HG03159 (cell line): ENCODE measurements at regions not wholly inside any gene's neighbourhood (a gene's known extent, or its start where the extent isn't known, plus 50 kb on each side); places are given as distances from the start of the nearest gene placed in this dataset.
A peak's percentile ranks its signal among the peaks of the same experiment; 100 is the strongest.

Experiments
- ATAC-seq: cut with Tn5 transposase; IDR thresholded peaks from one replicate; pipeline ENCODE4 v1.9.1; 2021; ENCODE audit warnings: mild to moderate bottlenecking, moderate library complexity; ENCODE audit not compliant: unreplicated experiment

- no peak for ATAC-seq
These were observed 90.2 kb upstream of the PRSS58 start for GRCh38 chr7:142348100-142348499.

- ATAC-seq: no peak
These were observed 89.2 kb upstream of the PRSS58 start for GRCh38 chr7:142347091-142347490.

- no peak for ATAC-seq
These were observed 88.0 kb upstream of the PRSS58 start for GRCh38 chr7:142345811-142346210.

DNA sequence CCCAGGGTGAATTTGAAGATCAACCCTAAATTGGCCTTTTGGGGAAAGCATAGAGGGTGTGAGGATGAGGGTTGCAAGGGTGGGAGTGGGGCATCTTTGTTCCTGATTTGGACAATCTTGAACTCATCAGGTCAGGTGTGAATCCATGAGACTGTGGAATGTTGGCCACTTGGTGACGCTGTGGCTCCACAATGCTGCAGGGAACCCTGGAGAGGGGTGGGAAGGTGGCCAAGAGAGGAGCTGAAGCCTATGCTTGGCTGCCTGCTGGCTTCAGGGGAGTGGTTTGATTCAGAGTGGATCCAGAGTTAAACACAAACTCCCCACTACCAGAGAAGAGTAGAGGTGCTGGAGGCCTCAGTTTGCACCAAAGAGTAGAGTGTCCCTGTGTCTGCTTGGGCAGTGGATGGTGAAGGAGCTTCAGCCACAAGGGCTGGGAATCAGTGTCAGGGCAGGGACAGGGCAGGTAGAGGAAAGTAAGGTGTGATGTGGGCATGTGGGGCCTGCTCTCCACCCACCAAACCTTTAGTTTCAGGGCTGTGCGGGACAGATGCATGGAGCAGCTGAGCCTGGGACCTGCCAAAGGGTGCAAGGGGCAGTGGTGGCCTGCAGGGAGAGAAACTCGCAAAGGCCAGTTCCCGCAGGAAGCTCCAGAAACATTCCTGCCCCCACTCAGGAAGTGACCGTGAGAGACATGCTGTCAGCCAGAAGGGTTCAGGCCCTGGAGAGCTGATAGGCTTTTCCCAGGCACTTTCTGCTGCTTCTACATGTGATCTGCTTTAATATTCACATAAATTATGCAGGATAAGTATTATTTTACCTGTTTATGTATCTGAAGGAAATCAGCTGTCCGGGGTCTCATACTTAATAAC, 81.0 kb upstream of the PRSS58 start:
- ATAC-seq: no peak

DNA sequence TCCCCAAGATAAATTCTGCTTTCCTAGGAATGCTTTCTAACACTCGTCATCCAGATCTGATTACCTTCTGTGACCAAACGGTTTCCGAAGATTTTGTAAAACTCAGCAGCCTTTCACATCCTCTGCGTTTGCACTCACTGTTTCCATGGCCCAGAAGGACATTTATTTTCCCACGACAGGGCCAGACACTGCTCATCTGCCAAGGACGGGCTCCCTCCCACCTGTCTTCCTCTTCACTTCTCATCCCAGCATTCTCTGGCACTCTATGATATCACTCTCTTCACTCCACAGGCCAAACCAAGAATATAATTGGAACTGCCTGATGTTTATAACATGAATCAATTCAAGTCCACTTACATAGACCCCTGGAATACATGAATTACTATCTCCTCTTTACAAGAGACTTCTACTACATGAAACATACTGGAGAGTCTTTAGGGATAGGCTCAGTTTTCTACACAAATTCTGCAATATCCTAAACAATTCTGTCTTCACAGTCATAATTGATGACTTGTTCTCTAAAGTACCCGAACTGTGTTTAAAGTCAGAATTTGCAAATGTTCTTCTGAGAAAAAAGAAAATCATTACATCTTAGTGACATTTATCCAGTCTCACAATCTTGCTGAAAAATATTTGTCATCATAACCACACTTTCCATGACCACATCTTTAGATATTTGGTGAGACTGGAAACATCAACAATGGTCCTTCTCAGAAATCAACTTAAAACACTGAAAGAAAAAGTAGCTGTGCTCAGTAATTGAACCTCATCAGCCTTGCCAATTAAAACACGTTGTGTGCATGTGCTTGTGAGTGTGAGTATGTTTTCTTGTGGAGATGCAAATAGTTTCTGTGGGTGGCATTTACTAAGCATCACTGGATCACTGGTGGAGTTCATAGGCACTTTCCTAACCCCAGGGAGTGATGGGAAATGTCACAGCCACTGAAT, 79.5 kb upstream of the PRSS58 start:
- no peak for ATAC-seq

DNA sequence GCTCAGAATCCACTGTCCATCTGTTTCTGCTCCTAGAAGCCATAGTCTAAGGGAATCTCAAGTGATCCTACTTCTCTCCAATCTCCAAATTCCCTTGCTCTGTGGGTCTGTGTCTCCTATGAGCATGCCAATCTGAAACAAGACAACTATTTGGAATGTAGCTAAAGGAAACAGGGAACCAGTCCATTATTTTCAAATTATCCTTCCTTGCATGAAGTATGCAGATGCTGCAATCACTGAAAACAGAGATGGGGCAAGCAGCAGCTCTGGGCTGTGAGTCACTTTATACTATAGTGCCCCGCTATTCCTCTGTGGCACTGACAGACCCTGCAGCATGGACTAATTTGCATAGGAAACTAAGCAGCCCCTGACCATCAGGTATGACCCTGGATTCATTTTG, 76.9 kb upstream of the PRSS58 start:
- no peak for ATAC-seq

DNA sequence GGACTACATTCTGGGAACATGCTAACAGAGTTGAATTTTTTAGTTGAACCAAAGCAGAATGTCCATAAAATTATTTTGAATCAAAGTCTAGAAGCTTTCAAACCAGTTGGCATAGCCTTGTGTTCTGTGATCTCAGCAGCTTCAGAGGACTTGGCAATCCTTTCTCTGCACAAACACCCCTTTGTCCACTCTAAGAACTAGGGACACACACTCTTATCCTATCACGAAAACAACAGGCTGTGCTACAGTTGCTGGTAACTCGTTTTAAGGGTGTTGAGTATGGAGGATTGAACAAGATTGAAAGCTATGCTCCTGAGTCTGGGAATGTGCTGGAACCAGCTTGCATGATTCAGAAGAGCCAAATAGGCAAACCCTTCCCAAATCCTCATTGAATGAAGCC, 76.4 kb upstream of the PRSS58 start:
- no peak for ATAC-seq

GRCh38 chr7:142332421-142332820, 74.6 kb upstream of the PRSS58 start:
- ATAC-seq: no peak

DNA sequence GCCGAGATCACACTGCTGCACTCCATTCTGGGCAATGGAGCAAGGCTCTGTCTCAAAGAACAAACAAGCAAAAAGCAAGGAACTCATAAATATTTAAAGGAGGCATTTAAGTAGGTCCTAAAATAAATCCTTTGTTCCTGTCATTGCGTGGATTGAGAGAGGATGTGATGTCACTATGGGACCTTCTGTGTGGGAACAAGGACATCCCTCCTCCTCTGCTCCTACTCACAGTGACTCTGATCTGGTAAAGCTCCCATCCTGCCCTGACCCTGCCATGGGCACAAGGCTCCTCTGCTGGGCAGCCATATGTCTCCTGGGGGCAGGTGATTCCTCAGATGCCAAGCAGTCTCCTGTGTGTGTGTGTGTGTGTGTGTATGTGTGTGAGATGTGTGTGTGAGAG, 74.1 kb upstream of the PRSS58 start:
- ATAC-seq: no peak

DNA sequence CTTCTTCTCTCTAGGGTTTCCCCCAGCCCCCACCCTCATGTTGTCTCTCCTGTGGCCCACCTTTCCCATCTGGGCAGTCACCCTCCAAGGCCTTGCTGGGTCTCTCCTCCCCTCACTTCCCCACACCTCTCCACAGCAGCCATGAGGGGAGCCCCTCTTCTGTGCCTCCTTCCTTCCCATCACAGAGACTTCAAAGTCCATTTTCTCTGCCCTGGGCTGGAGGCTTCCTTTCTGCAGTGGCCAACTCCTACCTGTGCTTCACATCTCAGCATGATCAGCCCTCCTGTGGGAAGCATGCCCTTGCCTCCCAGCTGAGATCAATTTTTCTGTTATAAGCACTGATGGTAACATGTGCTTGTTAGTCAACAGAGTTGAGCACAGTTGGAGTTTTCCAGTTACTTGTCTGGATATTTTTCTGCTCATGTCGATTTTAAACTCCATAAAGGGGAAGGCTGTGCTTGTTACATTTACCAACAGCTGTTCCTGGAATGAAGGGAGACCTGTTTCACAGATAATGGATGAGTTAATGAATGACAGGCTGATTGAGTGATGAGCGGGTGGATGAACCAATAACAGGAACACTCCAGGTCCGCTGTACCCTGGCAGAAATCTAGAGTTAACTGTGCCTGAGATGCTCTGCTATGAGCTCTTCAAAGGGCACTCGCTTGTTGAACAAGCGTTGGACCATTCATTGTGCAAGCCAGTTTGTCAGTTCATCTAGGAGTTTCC, 71.4 kb upstream of the PRSS58 start:
- ATAC-seq: no peak

GRCh38 chr7:142328551-142328950, 70.7 kb upstream of the PRSS58 start:
- no peak for ATAC-seq

GRCh38 chr7:142327628-142328405, 70.0 kb upstream of the PRSS58 start:
- no peak for ATAC-seq

DNA sequence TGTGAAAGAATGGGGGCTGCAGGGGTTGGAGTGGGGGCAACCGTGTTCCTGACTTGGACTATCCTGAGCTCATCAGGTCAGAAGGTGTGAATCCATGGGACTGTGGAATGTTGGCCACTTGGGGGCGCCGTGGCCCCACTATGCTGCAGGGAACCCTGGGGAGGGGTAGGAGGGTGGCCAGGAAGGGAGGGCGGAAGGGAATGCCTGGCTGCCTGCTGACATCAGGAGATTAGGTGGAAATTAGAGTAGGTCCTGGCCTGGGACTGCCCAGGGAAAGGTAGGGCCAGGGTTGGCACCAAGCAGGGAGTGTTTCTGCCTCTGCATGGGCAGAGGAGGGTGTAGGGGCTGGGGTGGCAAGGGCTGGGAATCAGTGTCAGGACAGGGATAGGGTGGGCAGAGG, 65.8 kb upstream of the PRSS58 start:
- no peak for ATAC-seq

GRCh38 chr7:142321391-142321790, 63.5 kb upstream of the PRSS58 start:
- no peak for ATAC-seq

- no peak for ATAC-seq
These were observed 63.0 kb upstream of the PRSS58 start for GRCh38 chr7:142320883-142321282.

- ATAC-seq: peak; percentile 52
These were observed 62.1 kb upstream of the PRSS58 start for GRCh38 chr7:142319970-142320369.

DNA sequence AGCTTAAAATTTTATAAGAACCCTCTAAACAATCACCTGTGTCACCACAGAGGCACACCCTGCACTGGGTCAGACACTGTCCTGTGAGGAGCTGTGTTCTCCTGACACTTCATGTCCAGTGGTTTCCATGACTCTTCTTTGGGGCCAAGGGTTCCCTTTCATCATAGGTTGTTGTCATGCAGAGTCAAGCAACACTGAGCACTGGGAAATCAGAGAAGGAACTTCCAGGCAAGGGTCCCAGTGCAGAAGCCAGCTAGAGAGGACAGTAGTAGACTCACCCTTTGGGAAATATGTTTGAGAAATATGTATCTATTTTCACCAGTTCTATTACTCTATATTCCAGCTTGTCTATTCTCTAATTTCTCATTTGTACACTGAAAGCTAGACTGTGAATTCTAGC, 56.4 kb upstream of the PRSS58 start:
- no peak for ATAC-seq

GRCh38 chr7:142313528-142313927, 55.7 kb upstream of the PRSS58 start:
- ATAC-seq: no peak

DNA sequence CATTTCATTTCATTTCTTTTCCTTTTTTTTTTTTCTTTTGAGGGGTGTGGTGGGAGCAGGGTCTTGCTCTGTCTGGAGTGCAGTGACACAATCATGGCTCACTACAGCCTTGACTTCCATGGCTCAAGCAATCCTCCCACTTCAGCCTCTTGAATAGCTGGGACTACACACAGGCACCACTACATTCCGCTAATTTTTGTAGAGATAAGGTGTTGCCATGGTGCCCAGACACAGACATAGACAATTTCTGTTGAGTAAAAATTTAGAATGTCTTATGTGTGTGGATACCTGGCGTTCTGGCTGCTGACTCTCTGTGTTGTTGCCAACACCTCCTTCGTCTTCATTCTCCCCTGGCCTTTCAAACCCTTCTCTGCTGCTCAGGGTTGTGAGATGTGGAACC, 54.0 kb upstream of the PRSS58 start:
- no peak for ATAC-seq

DNA sequence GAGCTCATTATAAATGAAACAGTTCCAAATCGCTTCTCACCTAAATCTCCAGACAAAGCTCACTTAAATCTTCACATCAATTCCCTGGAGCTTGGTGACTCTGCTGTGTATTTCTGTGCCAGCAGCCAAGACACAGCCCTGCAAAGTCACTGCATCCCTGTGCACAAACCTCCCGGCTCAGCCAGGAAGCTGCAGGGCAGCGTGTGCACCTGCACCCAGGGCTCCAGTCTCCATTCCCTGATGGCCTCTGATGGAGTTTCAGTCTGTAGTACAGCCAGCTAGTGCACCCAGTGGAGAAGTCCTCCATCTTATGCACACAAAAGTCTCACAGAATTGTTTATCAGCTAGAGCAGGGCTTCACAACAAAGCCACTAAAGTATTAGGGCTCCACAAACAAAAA, 51.1 kb upstream of the PRSS58 start:
- no peak for ATAC-seq
